ENCODE measurements at regions not wholly inside any gene's neighbourhood (a gene's known extent, or its start where the extent isn't known, plus 50 kb on each side); places are given as distances from the start of the nearest gene placed in this dataset.

DNA sequence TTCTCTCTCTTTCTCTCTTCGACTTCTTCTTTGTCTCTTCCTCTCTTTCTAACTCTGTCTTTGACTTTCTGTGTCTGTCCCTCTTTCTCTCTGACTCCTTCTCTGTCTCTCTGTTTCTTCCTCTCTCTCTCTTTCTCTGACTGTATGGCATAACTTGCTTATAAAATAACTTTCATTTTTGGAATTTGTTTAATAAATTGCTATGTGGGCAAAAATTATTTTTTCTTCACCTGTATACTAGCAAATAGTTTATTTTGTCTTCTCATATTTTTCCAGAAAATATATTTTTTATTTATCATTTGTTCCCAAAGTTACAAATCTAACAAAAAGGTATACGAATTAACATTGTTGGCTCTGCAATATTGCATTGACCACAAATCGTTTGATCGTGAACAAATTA lies 305.7 kb upstream of the FAM98A start:
- DNase-seq (ENCODE audit: low spot score in 2 of 2) = no peak
- no peak for FAIRE-seq

DNA sequence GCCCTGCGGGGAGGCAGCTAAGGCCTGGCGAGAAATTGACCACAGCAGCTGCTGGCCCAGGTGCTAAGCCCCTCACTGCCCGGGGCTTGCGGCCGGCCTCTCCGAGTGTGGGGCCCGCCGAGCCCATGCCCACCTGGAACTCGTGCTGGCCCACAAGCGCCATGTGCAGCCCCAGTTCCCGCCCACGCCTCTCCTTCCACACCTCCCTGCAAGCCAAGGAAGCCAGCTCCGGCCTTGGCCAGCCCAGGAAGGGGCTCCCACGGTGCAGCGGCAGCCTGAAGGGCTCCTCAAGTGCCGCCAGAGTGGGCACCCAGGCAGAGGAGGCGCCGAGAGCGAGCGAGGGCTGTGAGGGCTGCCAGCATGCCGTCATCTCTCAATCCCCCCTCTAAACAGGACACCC lies 304.6 kb upstream of the FAM98A start:
- no peak for DNase-seq (ENCODE audit: low spot score in 2 of 2)
- no peak for FAIRE-seq

DNA sequence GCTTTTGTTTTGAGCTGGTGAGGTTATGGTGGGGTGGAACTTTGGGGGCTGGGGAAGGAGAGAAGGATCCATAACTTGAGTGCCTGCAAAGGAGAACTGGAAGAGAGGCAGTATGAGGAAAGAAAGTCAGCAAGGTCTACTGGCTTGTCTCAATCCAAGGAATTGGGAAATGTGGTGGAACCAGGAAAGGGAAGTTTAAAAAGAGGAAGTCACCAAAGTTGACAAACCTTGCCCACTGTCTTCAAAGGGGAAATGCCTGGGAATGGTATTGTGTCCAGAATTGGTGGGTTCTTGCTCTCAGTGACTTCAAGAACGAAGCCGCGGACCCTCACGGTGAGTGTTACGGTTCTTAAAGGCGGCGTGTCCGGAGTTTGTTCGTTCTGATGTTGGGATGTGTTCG lies 304.1 kb upstream of the FAM98A start:
- FAIRE-seq (no peak), DNase-seq (ENCODE audit: low spot score in 2 of 2) (no peak)

DNA sequence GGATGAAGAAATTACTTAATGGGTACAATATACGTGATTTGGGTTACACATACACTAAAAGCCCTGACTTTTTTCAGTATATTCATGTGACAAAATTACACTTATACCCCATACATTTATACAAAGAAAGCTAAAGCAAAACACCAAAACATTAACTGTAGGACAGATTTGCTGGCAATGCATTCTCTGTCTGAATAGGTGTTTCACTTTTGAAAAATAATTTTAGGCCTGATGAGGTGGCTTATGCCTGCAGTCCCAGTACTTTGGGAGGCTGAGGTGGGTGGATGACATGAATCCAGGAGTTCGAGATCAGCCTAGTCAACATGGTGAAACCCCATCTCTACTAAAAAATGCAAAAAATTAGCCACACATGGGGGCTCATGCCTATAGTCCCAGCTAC lies 301.5 kb upstream of the FAM98A start:
- no peak for FAIRE-seq
- DNase-seq (ENCODE audit: low spot score in 2 of 2) = no peak

DNA sequence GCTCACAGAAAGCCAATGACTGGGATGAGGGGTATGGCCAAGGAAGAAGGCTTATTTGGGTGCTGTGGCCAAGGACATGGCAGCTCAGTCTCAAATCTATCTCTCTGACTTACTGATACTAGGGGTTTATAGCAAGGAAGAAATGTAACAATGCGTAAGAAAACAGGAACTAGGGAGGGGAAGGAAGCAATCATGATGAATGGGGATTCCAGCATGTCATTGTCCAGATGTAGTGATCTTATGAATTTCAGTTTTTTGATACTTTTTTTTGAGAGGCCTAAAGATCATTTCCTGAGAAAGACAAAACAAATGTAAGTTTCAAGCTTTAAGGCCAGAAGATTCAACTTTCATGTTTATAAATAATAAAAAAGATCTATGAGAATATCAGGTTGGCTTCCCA lies 298.6 kb upstream of the FAM98A start:
- DNase-seq (ENCODE audit: low spot score in 2 of 2) (no peak), FAIRE-seq (no peak)

DNA sequence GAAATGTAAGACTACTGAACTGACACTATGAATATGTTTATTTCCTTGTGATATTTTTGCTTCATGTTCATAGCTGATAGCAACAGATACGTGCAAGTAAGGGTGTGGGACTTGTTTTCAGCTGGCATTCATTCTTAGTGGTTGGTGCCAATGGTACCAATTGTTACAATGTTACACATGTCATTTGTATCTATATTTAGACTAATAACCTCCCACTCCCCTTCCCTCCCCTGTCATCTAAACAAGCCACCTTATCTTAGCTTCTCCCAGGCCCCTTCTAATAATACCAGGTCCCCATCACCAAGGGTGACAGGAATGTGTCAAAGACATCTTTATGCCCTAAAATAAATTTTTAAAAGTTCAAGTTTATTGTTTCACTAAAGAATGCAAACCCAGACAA lies 294.7 kb upstream of the FAM98A start:
- FAIRE-seq = no peak
- no peak for DNase-seq (ENCODE audit: low spot score in 2 of 2)

DNA sequence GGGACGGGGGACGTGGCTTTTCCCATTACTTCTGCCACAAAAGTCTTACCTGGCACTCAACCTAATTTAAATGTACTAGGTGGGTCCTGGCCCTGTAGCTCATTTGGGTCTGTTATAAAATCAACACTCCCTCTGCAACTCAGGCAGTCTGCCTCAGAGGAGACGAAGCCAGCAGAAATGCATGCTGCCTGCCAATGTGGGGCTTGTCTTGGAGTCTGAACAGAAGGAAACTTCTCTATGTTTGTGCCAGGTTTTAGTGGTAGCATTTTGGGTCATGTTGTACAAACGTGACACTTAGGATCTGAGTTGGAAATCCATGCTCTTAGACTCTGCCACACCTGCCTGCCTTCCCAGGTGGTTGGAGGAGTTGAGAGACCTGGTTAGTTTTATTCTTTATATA lies 292.5 kb upstream of the FAM98A start:
- no peak for DNase-seq (ENCODE audit: low spot score in 2 of 2)
- no peak for FAIRE-seq

DNA sequence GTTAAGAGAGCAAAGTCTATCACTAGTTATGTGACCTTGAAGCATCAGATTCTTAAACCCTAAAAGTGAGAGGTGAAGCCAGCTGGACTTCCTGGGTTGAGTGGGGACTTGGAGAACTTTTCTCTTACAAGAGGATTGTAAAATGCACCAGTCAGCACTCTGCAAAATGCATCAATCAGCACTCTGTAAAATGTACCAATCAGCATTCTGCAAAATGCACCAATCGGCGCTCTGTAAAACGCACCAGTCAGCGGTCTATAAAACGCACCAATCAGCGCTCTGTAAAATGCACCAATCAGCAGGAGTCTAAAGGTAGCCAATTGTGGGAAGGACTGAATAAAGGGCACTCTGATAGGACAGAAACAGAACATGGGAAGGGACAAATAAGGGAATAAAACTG lies 291.6 kb upstream of the FAM98A start:
- DNase-seq (ENCODE audit: low spot score in 2 of 2) (no peak), FAIRE-seq (no peak)

DNA sequence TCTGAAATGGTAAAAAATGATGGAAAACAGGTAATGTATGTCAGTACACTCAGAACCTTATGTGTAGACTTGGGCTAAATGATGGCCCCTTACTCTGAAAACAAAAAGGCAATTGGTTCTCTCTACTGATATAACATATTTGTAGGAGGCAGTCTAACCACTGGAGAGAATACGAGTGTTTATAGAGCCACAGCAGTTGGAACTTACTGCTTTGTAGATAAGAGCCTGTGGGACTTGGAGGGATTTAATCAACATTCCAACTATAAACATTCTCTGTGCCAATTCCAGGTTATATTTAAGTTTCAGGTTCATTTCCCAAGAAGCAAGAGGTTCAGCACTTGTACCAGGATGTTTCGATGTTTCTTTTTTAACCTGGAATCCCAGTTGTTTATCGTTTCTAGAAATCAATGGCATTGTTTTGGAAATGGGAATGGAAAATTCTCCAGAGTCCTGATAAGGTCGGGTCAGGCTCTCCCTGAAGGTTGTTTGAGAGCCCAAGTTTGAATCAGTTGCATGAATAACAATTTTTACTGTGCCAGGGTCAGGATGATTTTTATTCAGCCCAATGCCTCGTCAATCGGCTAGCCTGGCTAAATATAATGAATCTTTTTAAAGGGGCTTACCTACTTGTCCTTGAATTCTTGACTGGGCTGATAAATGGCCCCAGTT lies 278.4 kb upstream of the FAM98A start:
- FAIRE-seq (no peak), DNase-seq (ENCODE audit: low spot score in 2 of 2) (no peak)

DNA sequence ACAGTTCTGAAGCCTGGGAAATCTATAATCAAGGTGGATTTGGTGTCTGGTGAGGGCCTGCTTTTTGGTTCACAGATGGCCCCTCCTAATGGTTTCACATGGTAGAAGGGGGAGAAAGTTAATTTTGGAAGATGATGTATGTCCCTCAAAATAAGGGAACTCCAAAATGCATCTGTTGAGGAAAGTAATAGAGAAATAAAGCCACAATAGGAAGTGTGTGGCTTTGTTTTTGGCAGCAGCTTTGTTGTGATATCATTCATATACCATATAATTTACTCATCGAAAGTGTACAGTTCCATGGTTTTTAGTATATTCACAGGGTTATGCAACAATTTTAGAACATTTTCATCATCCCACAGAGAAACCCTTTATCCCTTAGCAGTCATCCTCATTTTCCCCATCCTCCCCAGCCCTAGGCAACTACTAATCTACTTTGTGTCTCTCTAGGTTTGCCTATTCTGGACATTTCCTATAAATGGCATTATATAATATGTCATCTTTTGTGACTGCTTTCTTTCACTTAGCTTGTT lies 274.0 kb upstream of the FAM98A start:
- no peak for DNase-seq (ENCODE audit: low spot score in 2 of 2)
- no peak for FAIRE-seq

DNA sequence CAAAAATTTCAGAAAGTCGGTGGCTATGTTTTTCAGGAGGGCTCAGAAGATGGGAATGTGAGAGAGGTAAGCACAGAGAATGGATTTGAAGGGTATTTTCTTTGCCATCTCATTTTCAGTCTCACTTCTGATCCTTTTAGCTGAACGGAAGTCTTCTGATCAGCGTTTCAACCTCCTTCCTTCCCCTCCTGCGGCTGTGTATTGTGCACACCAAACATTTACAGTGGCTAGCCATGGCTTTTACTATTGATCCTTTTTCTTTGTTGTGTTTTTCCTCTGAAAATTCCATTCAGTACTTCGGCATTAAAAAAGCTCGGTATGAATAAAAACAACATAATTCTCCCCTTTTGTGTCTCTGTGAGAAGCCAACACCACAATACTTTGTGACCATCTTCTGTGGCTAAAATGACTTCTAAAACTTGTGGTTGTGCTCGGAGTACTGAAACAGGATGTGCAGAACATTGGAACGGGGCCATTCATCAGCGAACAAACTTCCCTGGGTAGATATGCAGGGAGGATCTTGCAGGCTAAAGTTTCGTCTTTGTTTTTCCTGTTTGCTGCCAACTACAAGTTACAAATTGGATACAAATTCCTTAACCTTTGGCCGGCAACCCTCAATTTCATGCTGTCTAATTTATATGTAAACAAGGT lies 260.8 kb upstream of the FAM98A start:
- FAIRE-seq (no peak), DNase-seq (ENCODE audit: low spot score in 2 of 2) (no peak)

DNA sequence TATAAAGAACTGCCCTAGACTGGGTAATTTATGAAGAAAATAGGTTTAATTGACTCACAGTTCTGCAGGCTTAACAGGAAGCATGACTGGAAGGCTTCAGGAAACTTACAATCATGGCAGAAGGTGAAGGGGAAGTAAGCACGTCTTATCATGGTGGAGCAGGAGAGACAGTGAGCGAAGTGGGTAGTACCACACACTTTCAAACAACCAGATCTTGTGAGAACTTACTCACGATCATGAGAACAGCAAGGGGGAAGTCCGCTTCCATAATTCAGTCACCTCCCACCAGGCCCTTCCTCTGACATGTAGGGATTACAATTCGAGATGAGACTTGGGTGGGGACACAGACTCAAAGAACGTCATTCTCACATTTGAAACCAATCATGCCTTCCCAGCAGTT lies 260.1 kb upstream of the FAM98A start:
- DNase-seq (ENCODE audit: low spot score in 2 of 2) (no peak), FAIRE-seq (no peak)

DNA sequence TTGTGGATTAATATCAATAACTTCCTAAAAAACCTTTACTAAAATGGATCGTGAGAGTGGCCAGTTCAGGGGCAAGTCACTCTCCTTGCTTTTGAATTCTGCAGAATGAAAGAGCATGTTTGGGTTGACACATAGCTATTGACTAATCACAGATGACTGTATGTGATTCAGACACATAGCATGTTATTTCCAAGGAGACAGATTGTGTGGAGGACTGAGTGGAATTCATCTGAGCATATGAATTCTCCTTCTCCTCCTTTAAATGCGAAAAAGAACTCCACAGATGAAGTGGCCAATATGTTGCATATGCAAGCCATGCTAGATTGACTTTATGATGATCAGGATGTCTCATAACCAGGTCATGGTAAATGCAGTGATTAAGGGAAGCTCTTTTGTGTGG lies 249.4 kb upstream of the FAM98A start:
- FAIRE-seq = no peak

DNA sequence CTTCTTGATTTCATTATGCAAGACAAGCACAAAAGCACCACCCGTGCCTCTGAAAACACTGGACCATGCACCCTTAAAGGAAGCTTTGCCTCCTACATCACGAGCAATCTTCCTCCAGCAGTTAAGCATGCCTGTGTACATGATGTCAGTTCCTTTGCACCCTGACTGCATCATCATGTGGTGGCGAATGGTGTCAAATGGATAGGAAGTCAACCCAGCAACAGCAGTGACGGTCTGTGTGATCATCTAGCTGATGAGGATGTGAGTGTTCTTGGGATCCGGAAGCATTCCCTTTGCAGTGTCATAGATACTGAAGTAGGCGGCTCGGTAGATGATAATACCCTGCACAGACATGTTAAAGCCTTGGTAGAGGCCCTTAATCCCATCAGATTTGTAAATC lies 240.7 kb upstream of the FAM98A start:
- FAIRE-seq = no peak
- no peak for DNase-seq (ENCODE audit: low spot score in 2 of 2)

More for the DNA sequence above, 249.4 kb upstream of the FAM98A start:
- no peak for DNase-seq (ENCODE audit: low spot score in 2 of 2)

DNA sequence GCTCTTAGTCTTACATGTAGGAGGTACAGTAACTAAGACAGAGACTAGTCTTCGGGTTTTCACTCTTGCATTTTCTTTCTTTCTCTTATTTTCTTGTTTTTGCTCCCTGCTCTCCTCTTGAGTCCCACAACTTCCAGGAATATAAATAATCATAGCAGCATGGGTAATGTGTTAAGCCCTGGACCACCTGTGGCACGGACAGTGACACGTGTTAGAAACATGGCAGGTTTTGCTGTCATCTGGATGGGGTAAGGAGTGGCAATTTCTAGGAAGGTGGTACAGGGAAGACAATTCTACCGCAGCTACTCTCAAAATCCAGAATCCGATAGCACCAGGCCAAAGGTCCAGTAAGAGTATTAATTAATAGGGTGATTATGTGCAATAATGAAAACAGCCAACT lies 237.5 kb upstream of the FAM98A start:
- FAIRE-seq (no peak), DNase-seq (ENCODE audit: low spot score in 2 of 2) (no peak)

DNA sequence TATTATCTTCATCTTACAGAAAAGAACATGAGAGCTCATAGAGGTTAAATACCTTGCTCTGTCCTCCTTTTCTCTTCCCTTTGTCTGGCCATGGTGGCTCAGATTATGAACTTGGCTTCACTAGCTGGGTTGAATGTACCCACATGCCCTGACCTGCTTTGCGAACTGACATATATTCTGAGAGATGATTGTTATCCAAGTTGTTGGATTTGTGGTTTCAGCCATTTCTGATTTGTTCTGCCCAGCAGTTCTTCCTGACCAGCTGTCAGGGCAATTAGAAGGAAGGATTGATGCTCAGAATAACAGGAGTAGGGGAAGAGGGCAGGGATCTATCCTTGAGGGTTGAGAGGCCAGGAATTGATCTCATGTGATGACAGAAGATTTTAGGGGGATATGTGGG lies 236.8 kb upstream of the FAM98A start:
- FAIRE-seq (no peak), DNase-seq (ENCODE audit: low spot score in 2 of 2) (no peak)

DNA sequence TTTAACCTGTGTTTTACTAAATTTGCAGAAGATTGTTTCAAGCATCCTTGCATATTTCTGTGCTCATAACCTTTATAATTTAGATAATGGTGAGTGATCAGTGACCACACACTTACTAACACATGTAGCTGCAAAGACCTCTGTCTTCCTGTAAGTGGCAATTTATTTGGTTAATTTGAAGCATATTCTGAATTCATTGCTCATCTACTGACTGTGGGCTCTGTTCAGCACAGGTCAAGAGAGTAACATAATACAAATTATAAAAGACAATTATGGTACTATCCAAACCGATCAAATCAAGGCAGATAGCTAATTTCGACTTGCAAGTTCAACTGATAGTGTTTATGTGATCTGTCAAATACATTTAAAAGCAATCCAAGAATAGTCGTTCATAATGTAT lies 223.9 kb upstream of the FAM98A start:
- FAIRE-seq (no peak), DNase-seq (ENCODE audit: low spot score in 2 of 2) (no peak)

DNA sequence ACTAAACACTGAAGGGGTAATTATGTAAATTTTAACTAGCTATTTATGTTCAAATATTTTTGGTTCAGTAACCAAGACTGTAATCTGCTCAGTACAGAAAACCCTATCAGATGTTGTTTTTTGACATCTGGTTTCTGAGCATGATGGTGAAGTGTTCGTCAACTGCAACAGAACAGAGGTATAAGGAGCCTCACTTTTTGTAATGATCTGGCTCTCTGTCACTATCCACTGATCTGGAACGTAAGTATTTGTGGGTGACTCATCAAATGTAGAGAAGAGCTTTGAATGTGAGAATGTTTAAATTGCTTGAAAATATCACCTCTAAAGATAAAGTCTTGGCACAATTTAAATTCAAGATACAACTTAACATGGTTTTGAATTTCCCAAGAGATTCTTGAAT lies 213.6 kb upstream of the FAM98A start:
- FAIRE-seq (no peak), DNase-seq (ENCODE audit: low spot score in 2 of 2) (peak in 1 of 2 donors; percentile 7)

DNA sequence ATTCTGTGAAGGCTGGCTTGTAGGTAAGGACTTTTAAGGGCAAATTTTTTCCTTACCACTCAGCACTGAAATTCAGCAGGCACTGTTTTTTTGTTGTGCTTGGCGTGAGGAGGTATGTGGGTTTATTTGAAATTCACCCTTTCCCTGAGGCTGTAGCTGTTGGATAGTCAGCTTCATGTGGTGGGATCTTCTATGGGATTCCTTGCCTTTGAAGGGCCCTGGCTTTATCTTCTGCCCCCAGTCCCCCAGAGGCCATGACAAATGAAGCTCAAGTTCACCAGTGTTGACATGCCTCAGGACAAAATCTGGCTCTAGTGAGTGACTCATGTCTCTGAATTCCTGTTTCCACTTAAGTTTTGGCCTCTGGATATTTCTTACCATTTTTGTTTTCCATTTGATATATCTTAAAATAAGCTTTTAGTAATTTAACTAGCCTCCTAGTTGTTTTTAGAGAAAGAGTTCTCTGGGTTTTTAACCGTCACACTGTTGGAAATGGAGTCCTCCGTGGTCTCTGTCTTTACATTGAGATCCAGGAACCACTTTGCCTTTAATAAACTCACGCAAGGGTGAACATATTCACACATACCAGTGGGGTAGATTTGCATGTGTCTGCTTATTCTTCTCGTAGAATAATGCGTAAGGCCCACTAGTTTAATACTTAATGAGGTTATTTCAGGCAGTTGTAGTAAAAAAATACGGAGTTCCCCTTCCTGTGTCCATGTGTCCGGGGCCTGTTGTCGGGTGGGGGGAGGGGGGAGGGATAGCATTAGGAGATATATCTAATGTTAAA lies 211.1 kb upstream of the FAM98A start:
- no peak for FAIRE-seq

DNA sequence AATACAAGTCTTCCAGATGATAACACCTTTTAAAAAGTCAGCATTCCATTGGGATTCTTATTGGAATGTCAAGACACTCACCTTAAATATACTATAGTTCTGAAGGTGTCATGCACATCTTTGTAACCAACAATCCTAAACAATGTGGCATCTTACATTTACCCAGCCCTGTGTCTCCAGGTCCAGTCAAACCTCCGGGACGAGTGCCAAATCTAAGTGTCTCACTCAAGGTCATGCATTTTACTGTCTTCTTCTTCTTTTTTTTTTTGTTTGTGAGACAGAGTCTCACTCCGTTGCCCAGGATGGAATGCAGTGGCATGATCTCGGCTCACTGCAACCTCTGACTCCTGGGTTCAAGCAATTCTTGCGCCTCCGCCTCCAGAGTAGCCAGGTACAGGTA lies 206.9 kb upstream of the FAM98A start:
- DNase-seq (ENCODE audit: low spot score in 2 of 2) (no peak), FAIRE-seq (no peak)

More for the DNA sequence above, 211.1 kb upstream of the FAM98A start:
- DNase-seq (ENCODE audit: low spot score in 2 of 2) = no peak

DNA sequence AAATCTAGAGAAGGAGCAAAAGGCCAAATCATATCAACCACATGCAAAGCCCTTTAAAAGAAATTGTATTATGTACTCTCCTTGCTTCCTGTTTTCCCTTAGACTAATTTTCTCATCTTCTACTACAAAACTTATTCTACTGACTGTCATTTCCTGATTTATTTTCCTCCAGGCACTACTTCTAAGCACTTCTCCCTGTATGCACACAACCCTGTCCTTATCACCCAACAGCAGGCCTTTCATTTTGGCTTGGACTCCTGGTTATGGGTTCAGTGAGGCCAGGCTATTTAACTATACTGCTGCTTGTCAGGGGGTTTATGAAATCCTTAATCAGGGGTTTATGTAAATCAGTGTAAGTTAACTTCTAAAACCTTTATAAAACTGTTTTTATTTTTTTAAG lies 205.1 kb upstream of the FAM98A start:
- no peak for FAIRE-seq
- no peak for DNase-seq (ENCODE audit: low spot score in 2 of 2)

DNA sequence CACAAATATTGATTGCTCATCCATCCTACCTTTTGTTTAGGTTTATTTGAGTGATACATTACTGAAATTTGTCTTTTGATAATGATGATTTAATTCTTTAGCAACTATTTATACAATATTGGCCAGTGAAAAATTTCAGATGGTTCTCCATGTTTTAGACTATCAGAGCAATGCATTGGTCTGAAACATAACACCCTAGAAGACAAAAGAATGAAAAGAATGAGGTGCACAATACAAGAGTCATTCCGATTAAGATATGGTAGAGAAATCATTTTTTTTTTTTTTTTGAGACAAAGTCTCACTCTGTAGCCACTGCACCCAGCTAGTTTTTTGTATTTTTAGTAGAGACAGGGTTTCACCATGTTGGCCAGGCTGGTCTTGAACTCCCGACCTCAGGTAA lies 197.4 kb upstream of the FAM98A start:
- no peak for DNase-seq (ENCODE audit: low spot score in 2 of 2)
- no peak for FAIRE-seq

Measured in frontal cortex (tissue), 3 donors.